Astrocyte (in vitro differentiated cells and primary cell): ENCODE measurements at regions not wholly inside any gene's neighbourhood (a gene's known extent, or its start where the extent isn't known, plus 50 kb on each side); places are given as distances from the start of the nearest gene placed in this dataset.

Experiments used
- EZH2 ChIP-seq: IDR thresholded peaks from 2 replicates; pipeline ENCODE4 v1.6.1; 2012; ENCODE audit warnings: mild to moderate bottlenecking, low read length, inconsistent platforms; ENCODE audit not compliant: insufficient read depth
- TF ChIP-seq, protein P1 (sequence below): IDR thresholded peaks from 2 replicates; pipeline ENCODE4 v1.5.1; 2011; ENCODE audit warnings: low read depth, mild to moderate bottlenecking, inconsistent platforms, low read length, moderate library complexity; ENCODE audit not compliant: insufficient read depth

GRCh38 chr4:64079316-64079715, 329.9 kb downstream of the TECRL start:
- TF ChIP-seq, protein P1, sequence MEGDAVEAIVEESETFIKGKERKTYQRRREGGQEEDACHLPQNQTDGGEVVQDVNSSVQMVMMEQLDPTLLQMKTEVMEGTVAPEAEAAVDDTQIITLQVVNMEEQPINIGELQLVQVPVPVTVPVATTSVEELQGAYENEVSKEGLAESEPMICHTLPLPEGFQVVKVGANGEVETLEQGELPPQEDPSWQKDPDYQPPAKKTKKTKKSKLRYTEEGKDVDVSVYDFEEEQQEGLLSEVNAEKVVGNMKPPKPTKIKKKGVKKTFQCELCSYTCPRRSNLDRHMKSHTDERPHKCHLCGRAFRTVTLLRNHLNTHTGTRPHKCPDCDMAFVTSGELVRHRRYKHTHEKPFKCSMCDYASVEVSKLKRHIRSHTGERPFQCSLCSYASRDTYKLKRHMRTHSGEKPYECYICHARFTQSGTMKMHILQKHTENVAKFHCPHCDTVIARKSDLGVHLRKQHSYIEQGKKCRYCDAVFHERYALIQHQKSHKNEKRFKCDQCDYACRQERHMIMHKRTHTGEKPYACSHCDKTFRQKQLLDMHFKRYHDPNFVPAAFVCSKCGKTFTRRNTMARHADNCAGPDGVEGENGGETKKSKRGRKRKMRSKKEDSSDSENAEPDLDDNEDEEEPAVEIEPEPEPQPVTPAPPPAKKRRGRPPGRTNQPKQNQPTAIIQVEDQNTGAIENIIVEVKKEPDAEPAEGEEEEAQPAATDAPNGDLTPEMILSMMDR = no peak
- TF ChIP-seq EZH2 = no peak
